Liver (tissue), 8 donors: ENCODE measurements at regions not wholly inside any gene's neighbourhood (a gene's known extent, or its start where the extent isn't known, plus 50 kb on each side); places are given as distances from the start of the nearest gene placed in this dataset.

ENCODE experiments used
- DNase-seq: peaks from one replicate; pipeline ENCODE4 v3.0.0-alpha.2; 2017; ENCODE audit warnings: low spot score
- H3K27ac ChIP-seq, 2 donors: one replicate each; pipeline ENCODE4 v1.7.0; 2013; ENCODE audit warnings: inconsistent platforms in 2 of 2, low read length in 2 of 2, control low read depth in 1 of 2, low read depth in 1 of 2, mild to moderate bottlenecking in 1 of 2
- H3K27me3 ChIP-seq, 4 donors: one replicate each; pipeline versions ENCODE4 v1.6.1 to v1.7.0; 2013; ENCODE audit warnings: low read length in 3 of 4, inconsistent platforms in 1 of 4, mild to moderate bottlenecking in 1 of 4, moderate library complexity in 1 of 4; ENCODE audit not compliant: control insufficient read depth in 4 of 4, insufficient read depth in 4 of 4
- H3K36me3 ChIP-seq, 4 donors: one replicate each; pipeline versions ENCODE4 v1.6.1 to v1.7.0; 2013; ENCODE audit warnings: low read length in 3 of 4, mild to moderate bottlenecking in 3 of 4, low read depth in 1 of 4, moderate library complexity in 1 of 4; ENCODE audit not compliant: control insufficient read depth in 4 of 4, insufficient read depth in 3 of 4
- H3K4me1 ChIP-seq, 4 donors: one replicate each; pipeline versions ENCODE4 v1.6.1 to v1.7.0; 2013; ENCODE audit warnings: low read length in 3 of 4, mild to moderate bottlenecking in 3 of 4, moderate library complexity in 1 of 4; ENCODE audit not compliant: control insufficient read depth in 4 of 4, insufficient read depth in 4 of 4
- H3K4me3 ChIP-seq, 3 donors: one replicate each; pipeline versions ENCODE4 v1.6.1 to v1.7.0; 2013; ENCODE audit warnings: low read length in 3 of 3, control low read depth in 1 of 3, low read depth in 1 of 3, mild to moderate bottlenecking in 1 of 3
- H3K9ac ChIP-seq, 2 donors: one replicate each; pipeline ENCODE4 v1.7.0; 2013; ENCODE audit warnings: low read length in 2 of 2, mild to moderate bottlenecking in 2 of 2, moderate library complexity in 2 of 2, control low read depth in 1 of 2, low read depth in 1 of 2
- H3K9me3 ChIP-seq, 4 donors: one replicate each; pipeline versions ENCODE4 v1.6.1 to v1.7.0; 2013; ENCODE audit warnings: low read length in 3 of 4; ENCODE audit not compliant: control insufficient read depth in 4 of 4
- EGR1 ChIP-seq, 2 donors: IDR thresholded peaks; 2 replicates each; pipeline ENCODE4 v1.6.1; 2016 to 2018; ENCODE audit warnings: antibody characterized with exemption in 2 of 2, low read depth in 2 of 2
- FOXA1 ChIP-seq: IDR thresholded peaks from 2 replicates; pipeline ENCODE4 v1.6.1; 2016; ENCODE audit warnings: antibody characterized with exemption
- FOXA2 ChIP-seq: IDR thresholded peaks from 2 replicates; pipeline ENCODE4 v1.6.1; 2016; ENCODE audit warnings: antibody characterized with exemption
- GABPA ChIP-seq, 2 donors: IDR thresholded peaks in 1 of 2; conservative IDR thresholded peaks in 1 of 2; 2 replicates each; pipeline ENCODE4 v1.6.1; 2016; ENCODE audit warnings: antibody characterized with exemption in 2 of 2, mild to moderate bottlenecking in 1 of 2, moderate library complexity in 1 of 2
- HNF4A ChIP-seq, 2 donors: conservative IDR thresholded peaks; 2 replicates each; pipeline ENCODE4 v1.6.1; 2016; ENCODE audit warnings: antibody characterized with exemption in 2 of 2, mild to moderate bottlenecking in 2 of 2
- HNF4G ChIP-seq: IDR thresholded peaks from 2 replicates; pipeline ENCODE4 v1.6.1; 2016; ENCODE audit warnings: antibody characterized with exemption
- JUND ChIP-seq, 2 donors: IDR thresholded peaks; 2 replicates each; pipeline ENCODE4 v1.6.1; 2016; ENCODE audit warnings: antibody characterized with exemption in 2 of 2
- MAX ChIP-seq: IDR thresholded peaks from 2 replicates; pipeline ENCODE4 v1.6.1; 2016; ENCODE audit warnings: antibody characterized with exemption
- NR2F2 ChIP-seq: IDR thresholded peaks from 2 replicates; pipeline ENCODE4 v1.6.1; 2016; ENCODE audit warnings: antibody characterized with exemption
- RAD21 ChIP-seq, 2 donors: IDR thresholded peaks; 2 replicates each; pipeline ENCODE4 v1.6.1; 2016; ENCODE audit warnings: antibody characterized with exemption in 2 of 2, mild to moderate bottlenecking in 2 of 2
- REST ChIP-seq: IDR thresholded peaks from 2 replicates; pipeline ENCODE4 v1.6.1; 2016; ENCODE audit warnings: antibody characterized with exemption, mild to moderate bottlenecking
- RXRA ChIP-seq, 2 donors: IDR thresholded peaks; 2 replicates each; pipeline ENCODE4 v1.6.1; 2017 to 2018; ENCODE audit warnings: antibody characterized with exemption in 2 of 2, mild to moderate bottlenecking in 1 of 2
- SP1 ChIP-seq: IDR thresholded peaks from 2 replicates; pipeline ENCODE4 v1.6.1; 2018; ENCODE audit warnings: antibody characterized with exemption, mild to moderate bottlenecking
- TAF1 ChIP-seq: conservative IDR thresholded peaks from 2 replicates; pipeline ENCODE4 v1.6.1; 2016; ENCODE audit warnings: antibody characterized with exemption, mild to moderate bottlenecking
- YY1 ChIP-seq: IDR thresholded peaks from 2 replicates; pipeline ENCODE4 v1.6.1; 2016; ENCODE audit warnings: antibody characterized with exemption, mild to moderate bottlenecking
- WGBS: extraction: QIAGEN DNeasy Blood & Tissue Kit; methylation state at CpG from one replicate; pipeline ENCODE4 v1.1.7; 2013; 5-methylcytosine and 5-hydroxymethylcytosine counted together
- TF ChIP-seq, protein P1 (sequence below): IDR thresholded peaks from 2 replicates; pipeline ENCODE4 v1.6.1; 2016; ENCODE audit warnings: antibody characterized with exemption
- TF ChIP-seq, protein P2 (sequence below): fragments of 150-350 bp; IDR thresholded peaks from 2 replicates; pipeline ENCODE4 v1.5.1; 2017; ENCODE audit warnings: improper control_type of control experiment, low read depth, low read length; ENCODE audit not compliant: missing input control
- TF ChIP-seq, protein P3 (sequence below): IDR thresholded peaks from 2 replicates; pipeline ENCODE4 v1.6.1; 2016; ENCODE audit warnings: antibody characterized with exemption
- donor health status: healthy.
- donor health status: healthy.
- donor health status: healthy.
- donor health status: healthy.
- donor health status: healthy.

DNA sequence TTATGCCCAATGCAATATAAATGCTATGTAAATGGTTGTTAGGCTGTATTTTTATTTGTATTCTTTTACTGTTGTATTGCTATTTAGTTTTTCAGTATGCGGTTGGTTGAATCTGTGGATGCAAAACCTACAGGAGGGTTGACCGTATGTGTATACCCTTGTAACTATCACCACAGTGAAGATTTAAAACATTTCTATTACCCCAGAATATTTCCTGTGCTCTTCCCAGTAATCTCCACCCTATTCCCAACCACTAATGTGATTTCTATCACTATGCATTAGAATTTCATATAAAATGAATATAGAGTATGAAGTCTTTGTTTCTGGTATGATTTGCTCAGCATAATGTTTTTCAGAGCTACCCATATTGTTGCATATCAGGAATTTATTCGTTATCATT lies 705.0 kb downstream of the MECOM start:
- no peak for TF ChIP-seq FOXA1
- no peak for TF ChIP-seq GABPA (IDR thresholded peaks at IDR 0.05 in 1 of 2, conservative IDR thresholded peaks at IDR 0.05 in 1 of 2)
- TF ChIP-seq RXRA (IDR thresholded peaks at IDR 0.05) = no peak
- TF ChIP-seq SP1 = no peak
- TF ChIP-seq TAF1 = no peak
- no peak for TF ChIP-seq RAD21 (IDR thresholded peaks at IDR 0.05)
- no peak for TF ChIP-seq REST
- TF ChIP-seq EGR1 (IDR thresholded peaks at IDR 0.05; ENCODE audit: low read depth in 2 of 2) = no peak
- TF ChIP-seq HNF4G = no peak
- TF ChIP-seq FOXA2 = no peak
- TF ChIP-seq, protein P1, sequence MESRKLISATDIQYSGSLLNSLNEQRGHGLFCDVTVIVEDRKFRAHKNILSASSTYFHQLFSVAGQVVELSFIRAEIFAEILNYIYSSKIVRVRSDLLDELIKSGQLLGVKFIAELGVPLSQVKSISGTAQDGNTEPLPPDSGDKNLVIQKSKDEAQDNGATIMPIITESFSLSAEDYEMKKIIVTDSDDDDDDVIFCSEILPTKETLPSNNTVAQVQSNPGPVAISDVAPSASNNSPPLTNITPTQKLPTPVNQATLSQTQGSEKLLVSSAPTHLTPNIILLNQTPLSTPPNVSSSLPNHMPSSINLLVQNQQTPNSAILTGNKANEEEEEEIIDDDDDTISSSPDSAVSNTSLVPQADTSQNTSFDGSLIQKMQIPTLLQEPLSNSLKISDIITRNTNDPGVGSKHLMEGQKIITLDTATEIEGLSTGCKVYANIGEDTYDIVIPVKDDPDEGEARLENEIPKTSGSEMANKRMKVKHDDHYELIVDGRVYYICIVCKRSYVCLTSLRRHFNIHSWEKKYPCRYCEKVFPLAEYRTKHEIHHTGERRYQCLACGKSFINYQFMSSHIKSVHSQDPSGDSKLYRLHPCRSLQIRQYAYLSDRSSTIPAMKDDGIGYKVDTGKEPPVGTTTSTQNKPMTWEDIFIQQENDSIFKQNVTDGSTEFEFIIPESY = no peak
- TF ChIP-seq YY1 = no peak
- TF ChIP-seq HNF4A (conservative IDR thresholded peaks at IDR 0.05) = no peak
- no peak for TF ChIP-seq NR2F2
- TF ChIP-seq, protein P2, sequence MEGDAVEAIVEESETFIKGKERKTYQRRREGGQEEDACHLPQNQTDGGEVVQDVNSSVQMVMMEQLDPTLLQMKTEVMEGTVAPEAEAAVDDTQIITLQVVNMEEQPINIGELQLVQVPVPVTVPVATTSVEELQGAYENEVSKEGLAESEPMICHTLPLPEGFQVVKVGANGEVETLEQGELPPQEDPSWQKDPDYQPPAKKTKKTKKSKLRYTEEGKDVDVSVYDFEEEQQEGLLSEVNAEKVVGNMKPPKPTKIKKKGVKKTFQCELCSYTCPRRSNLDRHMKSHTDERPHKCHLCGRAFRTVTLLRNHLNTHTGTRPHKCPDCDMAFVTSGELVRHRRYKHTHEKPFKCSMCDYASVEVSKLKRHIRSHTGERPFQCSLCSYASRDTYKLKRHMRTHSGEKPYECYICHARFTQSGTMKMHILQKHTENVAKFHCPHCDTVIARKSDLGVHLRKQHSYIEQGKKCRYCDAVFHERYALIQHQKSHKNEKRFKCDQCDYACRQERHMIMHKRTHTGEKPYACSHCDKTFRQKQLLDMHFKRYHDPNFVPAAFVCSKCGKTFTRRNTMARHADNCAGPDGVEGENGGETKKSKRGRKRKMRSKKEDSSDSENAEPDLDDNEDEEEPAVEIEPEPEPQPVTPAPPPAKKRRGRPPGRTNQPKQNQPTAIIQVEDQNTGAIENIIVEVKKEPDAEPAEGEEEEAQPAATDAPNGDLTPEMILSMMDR = no peak
- TF ChIP-seq, protein P3, sequence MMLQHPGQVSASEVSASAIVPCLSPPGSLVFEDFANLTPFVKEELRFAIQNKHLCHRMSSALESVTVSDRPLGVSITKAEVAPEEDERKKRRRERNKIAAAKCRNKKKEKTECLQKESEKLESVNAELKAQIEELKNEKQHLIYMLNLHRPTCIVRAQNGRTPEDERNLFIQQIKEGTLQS = no peak
- no peak for TF ChIP-seq MAX
- TF ChIP-seq JUND (IDR thresholded peaks at IDR 0.05) = no peak
- Histone ChIP-seq H3K9ac (no peak overlapping the region), H3K4me3 (no peak overlapping the region), H3K4me1 (no peaks in the 10 kb centered on the region), H3K36me3 (no peaks in the 10 kb centered on the region), H3K9me3 (peaks cover 0 to 1% (median 0%) of the 10 kb centered on the region in 4 donors), H3K27ac (no peak overlapping the region), H3K27me3 (no peaks in the 10 kb centered on the region)
- DNase-seq = no peak
- 74% methylated on average over 3 of the region's 3 CpGs for WGBS

GRCh38 chr3:168956076-168956475 lies 707.4 kb downstream of the MECOM start:
- 73% methylated on average over 8 of the region's 8 CpGs for WGBS
- Histone ChIP-seq H3K36me3 (no peaks in the 10 kb centered on the region), H3K4me3 (no peak overlapping the region), H3K27ac (no peak overlapping the region), H3K9me3 (peaks cover 0 to 1% (median 0%) of the 10 kb centered on the region in 4 donors), H3K9ac (no peak overlapping the region), H3K4me1 (no peaks in the 10 kb centered on the region), H3K27me3 (no peaks in the 10 kb centered on the region)
- TF ChIP-seq HNF4G (no peak), RXRA (IDR thresholded peaks at IDR 0.05) (no peak), HNF4A (conservative IDR thresholded peaks at IDR 0.05) (no peak), NR2F2 (no peak), FOXA1 (no peak), FOXA2 (no peak), SP1 (no peak)
- TF ChIP-seq, protein P1 = no peak
- no peak for DNase-seq
